DMS53 (cell line): ENCODE measurements at regions not wholly inside any gene's neighbourhood (a gene's known extent, or its start where the extent isn't known, plus 50 kb on each side); places are given as distances from the start of the nearest gene placed in this dataset.

Experiments used
- DNase-seq: peaks from one replicate; lab custom pipeline; 2025; lab: John Stamatoyannopoulos, UW

DNA sequence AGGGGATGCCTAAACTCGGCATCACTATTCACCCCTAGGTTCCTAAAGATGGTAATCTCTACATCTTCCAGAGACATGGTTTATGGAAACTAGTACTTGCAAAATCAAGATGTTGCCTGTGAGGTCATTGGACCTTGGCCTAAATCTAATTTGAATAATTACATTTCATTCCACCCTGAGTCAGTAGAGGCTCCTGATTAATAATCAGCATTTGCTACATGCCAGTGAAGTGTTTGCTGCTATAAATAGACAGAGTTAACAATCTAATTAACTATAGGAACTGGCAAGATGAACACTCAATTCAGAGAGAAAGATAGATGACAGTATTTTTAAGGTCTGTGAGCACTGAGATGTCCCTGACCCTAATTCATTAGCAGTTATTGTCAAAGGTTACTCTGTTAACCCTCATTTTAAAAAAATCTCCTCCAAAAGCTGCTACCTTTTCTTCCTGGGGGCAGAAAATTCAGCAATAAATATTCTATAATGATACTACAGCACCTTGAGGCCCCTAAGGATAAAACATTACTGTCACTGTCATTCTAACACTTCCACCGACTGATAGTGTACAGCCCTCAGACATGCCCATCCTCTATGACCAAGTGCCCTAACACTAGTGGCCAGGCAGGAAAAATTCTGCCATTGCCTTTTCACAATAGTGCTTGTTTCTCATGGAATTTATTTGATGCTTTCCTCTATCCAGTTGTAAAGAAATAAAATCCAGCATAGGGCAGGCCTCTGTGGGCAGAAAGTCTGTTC, 65.7 kb upstream of the CCDC196 start:
- no peak for DNase-seq

DNA sequence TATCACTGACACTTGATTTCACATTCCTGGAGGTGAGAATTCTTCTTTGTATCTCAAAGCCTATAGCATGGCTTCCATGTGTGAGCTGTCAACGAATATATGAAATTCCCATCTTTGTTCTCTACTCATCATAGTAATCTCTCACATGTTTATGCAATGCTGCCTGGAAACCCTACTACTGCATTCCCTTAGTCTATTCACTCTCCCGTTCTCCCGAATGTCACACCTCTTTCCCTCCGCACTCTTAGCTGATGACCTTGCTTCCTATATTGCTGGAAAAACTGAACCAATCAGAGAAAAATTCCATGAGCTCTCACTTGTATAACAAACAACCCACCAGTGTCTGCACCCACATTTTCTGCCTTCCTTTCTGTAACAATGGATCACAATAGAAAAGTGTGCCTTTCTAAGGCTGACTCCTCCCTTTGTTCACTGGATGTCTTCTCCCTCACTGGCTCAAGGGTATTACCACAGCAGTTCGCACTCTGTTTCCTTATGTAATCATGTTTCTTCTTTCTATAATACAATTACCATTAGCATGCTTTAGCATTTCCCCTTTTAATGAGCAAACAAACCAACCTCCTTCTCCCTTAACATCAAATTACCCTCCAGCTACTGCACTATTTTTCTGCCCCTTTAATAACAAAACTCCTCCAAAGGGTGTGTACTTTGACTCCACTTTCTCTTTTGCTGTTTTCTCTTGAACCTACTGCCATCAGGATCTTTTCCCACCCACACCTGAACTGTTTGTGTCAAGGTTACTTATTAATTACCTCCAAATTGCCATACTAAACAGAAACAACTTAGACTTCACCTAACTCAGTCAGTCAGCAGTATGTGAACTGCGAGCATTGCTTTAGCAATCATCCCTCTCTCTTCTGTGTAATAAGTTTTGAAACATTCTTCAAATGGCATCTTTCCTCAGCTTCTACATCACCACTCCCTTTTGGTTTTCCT, 63.9 kb upstream of the CCDC196 start:
- no peak for DNase-seq

DNA sequence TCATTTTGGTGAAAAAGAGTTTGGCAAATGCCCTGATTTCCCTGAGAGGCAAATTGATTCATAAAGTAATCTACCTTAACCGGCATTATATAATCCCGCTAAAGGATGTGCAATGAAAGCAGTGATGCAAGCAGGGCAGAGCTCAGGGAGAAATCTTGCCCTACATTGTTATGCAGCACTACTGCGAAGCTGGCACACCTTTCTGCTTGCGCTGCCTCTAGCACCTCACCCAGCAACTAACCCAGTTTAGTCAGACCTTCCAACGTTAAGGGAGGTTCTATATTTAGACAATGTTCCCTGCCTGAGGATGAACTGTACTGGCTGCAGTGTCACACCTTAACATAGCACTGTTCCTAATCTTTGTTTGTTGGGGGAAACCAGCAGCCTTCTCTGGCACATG, 60.8 kb upstream of the CCDC196 start:
- no peak for DNase-seq

- no peak for DNase-seq
These were observed 59.7 kb upstream of the CCDC196 start for GRCh38 chr14:66426451-66426850.

GRCh38 chr14:66432334-66432733, 53.8 kb upstream of the CCDC196 start:
- DNase-seq: no peak

DNA sequence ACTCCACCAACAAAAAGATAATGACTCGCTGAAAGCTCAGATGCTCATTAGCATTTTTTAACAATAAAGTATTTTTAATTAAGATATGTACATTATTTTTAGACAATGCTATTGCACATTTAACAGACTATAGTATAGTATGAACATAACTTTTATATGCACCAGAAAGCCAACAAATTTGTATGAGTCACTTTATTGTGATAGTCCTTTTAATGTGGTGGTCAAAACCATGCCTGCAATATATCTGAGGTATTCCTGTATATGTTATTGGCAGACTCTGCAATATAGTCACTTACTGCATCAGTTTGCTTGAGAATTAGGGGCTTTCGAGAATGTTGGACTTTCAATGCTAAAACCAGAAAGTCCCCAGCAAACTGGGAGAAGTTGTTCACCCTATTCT, 51.7 kb upstream of the CCDC196 start:
- DNase-seq: no peak

DNA sequence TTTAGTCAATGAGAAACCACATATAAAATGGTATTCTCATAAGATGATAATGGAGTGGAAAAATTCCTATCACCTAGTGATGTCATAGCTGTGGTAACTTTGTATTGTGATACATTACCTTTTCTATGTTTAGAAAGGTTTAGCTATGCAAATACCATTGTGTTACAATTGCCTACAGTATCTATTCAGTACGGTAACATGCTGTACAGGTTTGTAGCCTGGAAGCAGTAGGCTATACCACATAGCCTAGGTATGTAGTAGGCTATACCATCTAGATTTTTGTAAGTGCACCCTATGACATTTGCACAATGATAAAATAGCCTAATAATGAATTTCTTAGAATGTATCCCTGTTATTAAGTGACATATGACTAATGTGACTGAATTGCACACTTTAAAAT, 50.5 kb upstream of the CCDC196 start:
- peak; percentile 27 for DNase-seq
